Upper lobe of left lung (tissue), 4 donors: ENCODE measurements at regions not wholly inside any gene's neighbourhood (a gene's known extent, or its start where the extent isn't known, plus 50 kb on each side); places are given as distances from the start of the nearest gene placed in this dataset.
"Not testable (repeated sequence)": the region's sequence is repeated elsewhere in the genome, so short reads cannot be mapped to it uniquely, and the experiment has no call there.

Experiments used
- CTCF ChIP-seq, 6 experiments: fragments of 450-650 bp in 4 of 6; fragments of 200-600 bp in 2 of 6; sonication (generic) in 2 of 6; IDR thresholded peaks; one replicate each; pipeline ENCODE4 v1.5.1; 2016 to 2019; ENCODE audit warnings: antibody characterized with exemption in 6 of 6
- EP300 ChIP-seq, 4 donors: sonication (generic); formaldehyde crosslinking; IDR thresholded peaks; one replicate each; pipeline ENCODE4 v1.5.1; 2017; ENCODE audit warnings: antibody characterized with exemption in 4 of 4, control low read depth in 2 of 4
- POLR2A ChIP-seq, 4 donors: fragments of 450-650 bp; IDR thresholded peaks; one replicate each; pipeline ENCODE4 v1.5.1; 2016 to 2017; ENCODE audit warnings: antibody characterized with exemption in 4 of 4, mild to moderate bottlenecking in 2 of 4

DNA sequence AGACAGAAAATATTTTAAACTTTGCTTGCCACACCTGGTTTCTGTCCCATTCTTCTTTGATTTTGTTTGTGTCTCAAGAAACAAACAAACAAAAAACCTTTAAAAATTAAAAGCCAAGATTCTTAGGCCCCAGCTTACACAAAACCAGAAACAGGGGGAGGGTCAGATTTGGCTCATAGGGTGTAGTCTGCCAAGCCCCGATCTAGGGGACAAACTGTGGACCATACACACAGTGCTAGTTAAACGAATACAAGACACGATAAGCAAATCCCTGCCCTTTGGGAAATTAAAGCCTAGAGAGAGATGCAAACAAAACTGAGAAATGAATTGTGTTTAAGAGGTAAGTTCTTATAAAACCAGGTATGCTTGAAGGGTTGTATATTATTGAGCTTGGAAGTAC lies 181.7 kb downstream of the POTEB3 start:
- TF ChIP-seq CTCF, POLR2A, EP300 (IDR thresholded peaks at IDR 0.05): not testable (repeated sequence)
